HFFc6 (cell line): ENCODE measurements at regions not wholly inside any gene's neighbourhood (a gene's known extent, or its start where the extent isn't known, plus 50 kb on each side); places are given as distances from the start of the nearest gene placed in this dataset.

ENCODE experiments used
- DNase-seq: peaks from one replicate; pipeline ENCODE4 v3.0.0-alpha.2; 2018
- H3K27ac Mint-ChIP-seq: 2 replicates; pipeline ENCODE4 v1.8.0; 2020; ENCODE audit warnings: mild to moderate bottlenecking, mixed read lengths
- H3K27me3 Mint-ChIP-seq: 2 replicates; pipeline ENCODE4 v1.8.0; 2021; ENCODE audit warnings: mild to moderate bottlenecking, moderate library complexity, mixed read lengths; ENCODE audit not compliant: insufficient read depth
- H3K36me3 Mint-ChIP-seq: 2 replicates; pipeline ENCODE4 v1.8.0; 2021; ENCODE audit warnings: low read depth, mixed read lengths
- H3K4me1 Mint-ChIP-seq: 2 replicates; pipeline ENCODE4 v1.8.0; 2020; ENCODE audit warnings: low read depth, mixed read lengths
- H3K4me3 Mint-ChIP-seq: 2 replicates; pipeline ENCODE4 v1.8.0; 2020; ENCODE audit warnings: mild to moderate bottlenecking, moderate library complexity, mixed read lengths
- H3K9me3 Mint-ChIP-seq: 2 replicates; pipeline ENCODE4 v1.8.0; 2020; ENCODE audit warnings: mild to moderate bottlenecking, mixed read lengths
- CTCF ChIP-seq: fragments of 200-600 bp; sonication (generic); IDR thresholded peaks from 2 replicates; pipeline ENCODE4 v1.5.0; 2021; ENCODE audit warnings: antibody characterized with exemption, mild to moderate bottlenecking

GRCh38 chr20:47406849-47407682, 50.6 kb upstream of the ZMYND8 start:
- no peaks in the 10 kb centered on the region for H3K36me3 Mint-ChIP-seq
- peak; percentile 11 for DNase-seq

GRCh38 chr20:47411161-47411560, 54.7 kb upstream of the ZMYND8 start:
- Mint-ChIP-seq H3K9me3 (no peaks in the 10 kb centered on the region), H3K4me1 (peaks cover 16% of the 10 kb centered on the region), H3K27ac (0 out of 2 replicates have a peak overlapping the region, but pooled peaks have one; percentile 18), H3K36me3 (no peaks in the 10 kb centered on the region), H3K27me3 (no peaks in the 10 kb centered on the region), H3K4me3 (no peak overlapping the region)
- TF ChIP-seq CTCF = no peak
- DNase-seq = peak; percentile 35

More at GRCh38 chr20:47406849-47407682, 50.6 kb upstream of the ZMYND8 start:
- H3K27ac Mint-ChIP-seq = no peak overlapping the region
- H3K27me3 Mint-ChIP-seq = peaks cover 3% of the 10 kb centered on the region; the same call in 1 of the 2 replicates
- no peak overlapping the region for H3K4me3 Mint-ChIP-seq
- TF ChIP-seq CTCF = no peak
- H3K4me1 Mint-ChIP-seq = peaks cover 16% of the 10 kb centered on the region
- no peaks in the 10 kb centered on the region for H3K9me3 Mint-ChIP-seq

- Mint-ChIP-seq H3K4me1 (peaks cover 13% of the 10 kb centered on the region), H3K4me3 (no peak overlapping the region), H3K9me3 (no peaks in the 10 kb centered on the region), H3K27ac (no peak overlapping the region), H3K36me3 (no peaks in the 10 kb centered on the region), H3K27me3 (peaks cover 1% of the 10 kb centered on the region; the same call in 1 of the 2 replicates)
- DNase-seq = no peak
- no peak for TF ChIP-seq CTCF
Observed at GRCh38 chr20:47412083-47412482, 55.6 kb upstream of the ZMYND8 start.

- Mint-ChIP-seq H3K9me3 (no peaks in the 10 kb centered on the region), H3K27ac (no peak overlapping the region), H3K4me3 (no peak overlapping the region), H3K4me1 (peaks cover 13% of the 10 kb centered on the region), H3K27me3 (peaks cover 1% of the 10 kb centered on the region; the same call in 1 of the 2 replicates), H3K36me3 (no peaks in the 10 kb centered on the region)
- DNase-seq = no peak
- no peak for TF ChIP-seq CTCF
Observed at GRCh38 chr20:47413189-47413588, 56.7 kb upstream of the ZMYND8 start.

- H3K27me3 Mint-ChIP-seq = peaks cover 1% of the 10 kb centered on the region; the same call in 1 of the 2 replicates
- no peak for TF ChIP-seq CTCF
- no peak overlapping the region for H3K27ac Mint-ChIP-seq
- no peaks in the 10 kb centered on the region for H3K36me3 Mint-ChIP-seq
- no peak overlapping the region for H3K4me3 Mint-ChIP-seq
- H3K4me1 Mint-ChIP-seq = peaks cover 7% of the 10 kb centered on the region
- no peak for DNase-seq
- H3K9me3 Mint-ChIP-seq = no peaks in the 10 kb centered on the region
Observed at GRCh38 chr20:47417245-47418068, 61.0 kb upstream of the ZMYND8 start.
